ENCODE measurements at regions not wholly inside any gene's neighbourhood (a gene's known extent, or its start where the extent isn't known, plus 50 kb on each side); places are given as distances from the start of the nearest gene placed in this dataset.

- no peak for TF ChIP-seq YY1 (IDR thresholded peaks at IDR 0.05)
- no peak for TF ChIP-seq CTCF (IDR thresholded peaks at IDR 0.05; ENCODE audit: low read depth, low read length, missing input control)
- TF ChIP-seq EGR1 (IDR thresholded peaks at IDR 0.05; ENCODE audit: low read depth in 2 of 2), result no peak
- TF ChIP-seq ATF3 (IDR thresholded peaks at IDR 0.05), result no peak
These were observed 290.6 kb upstream of the UMPS start for GRCh38 chr3:124439603-124440002.

All from liver (tissue), 3 donors.